ENCODE measurements at regions not wholly inside any gene's neighbourhood (a gene's known extent, or its start where the extent isn't known, plus 50 kb on each side); places are given as distances from the start of the nearest gene placed in this dataset.

DNA sequence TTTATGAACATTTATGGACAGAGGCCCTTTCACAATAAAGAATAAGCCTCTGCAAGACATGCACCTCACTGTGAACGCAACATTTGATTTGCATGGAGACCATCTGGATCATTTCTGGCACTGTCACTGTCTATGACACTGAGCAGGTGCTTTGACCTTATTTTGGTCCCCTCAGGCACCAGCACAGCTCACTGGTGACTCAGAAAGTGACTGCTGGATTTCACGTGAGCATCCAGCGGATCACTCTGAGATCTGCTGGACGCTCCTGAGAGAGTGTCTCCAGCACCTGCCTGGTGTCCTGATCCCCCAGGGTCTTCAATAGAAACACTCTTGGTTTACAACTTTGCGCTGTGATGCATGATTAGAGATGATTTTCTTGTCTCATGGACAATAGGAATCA is 375.7 kb downstream of the TENT5A start:
- no peak overlapping the region for H3K9ac ChIP-seq (ENCODE audit: low read length)
- no peak overlapping the region for H2AFZ ChIP-seq (ENCODE audit: low read length)
- H4K20me1 ChIP-seq (ENCODE audit: insufficient read depth, low read length), result no peaks in the 10 kb centered on the region
- no peak overlapping the region for H3K4me3 ChIP-seq (ENCODE audit: low read depth, low read length, poor library complexity, severe bottlenecking)
- H3K4me1 ChIP-seq (ENCODE audit: insufficient read depth, low read length, severe bottlenecking), result no peaks in the 10 kb centered on the region
- H3K9me2 ChIP-seq (ENCODE audit: low read depth, low read length), result no peaks in the 10 kb centered on the region
- TF ChIP-seq, protein P1, sequence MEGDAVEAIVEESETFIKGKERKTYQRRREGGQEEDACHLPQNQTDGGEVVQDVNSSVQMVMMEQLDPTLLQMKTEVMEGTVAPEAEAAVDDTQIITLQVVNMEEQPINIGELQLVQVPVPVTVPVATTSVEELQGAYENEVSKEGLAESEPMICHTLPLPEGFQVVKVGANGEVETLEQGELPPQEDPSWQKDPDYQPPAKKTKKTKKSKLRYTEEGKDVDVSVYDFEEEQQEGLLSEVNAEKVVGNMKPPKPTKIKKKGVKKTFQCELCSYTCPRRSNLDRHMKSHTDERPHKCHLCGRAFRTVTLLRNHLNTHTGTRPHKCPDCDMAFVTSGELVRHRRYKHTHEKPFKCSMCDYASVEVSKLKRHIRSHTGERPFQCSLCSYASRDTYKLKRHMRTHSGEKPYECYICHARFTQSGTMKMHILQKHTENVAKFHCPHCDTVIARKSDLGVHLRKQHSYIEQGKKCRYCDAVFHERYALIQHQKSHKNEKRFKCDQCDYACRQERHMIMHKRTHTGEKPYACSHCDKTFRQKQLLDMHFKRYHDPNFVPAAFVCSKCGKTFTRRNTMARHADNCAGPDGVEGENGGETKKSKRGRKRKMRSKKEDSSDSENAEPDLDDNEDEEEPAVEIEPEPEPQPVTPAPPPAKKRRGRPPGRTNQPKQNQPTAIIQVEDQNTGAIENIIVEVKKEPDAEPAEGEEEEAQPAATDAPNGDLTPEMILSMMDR (IDR thresholded peaks at IDR 0.05; ENCODE audit: low read length), result no peak
- TF ChIP-seq EZH2 (IDR thresholded peaks at IDR 0.05; ENCODE audit: borderline replicate concordance, low read length), result no peak
- H3K27me3 ChIP-seq (ENCODE audit: insufficient read depth, low read length), result no peaks in the 10 kb centered on the region
- no peaks in the 10 kb centered on the region for H3F3A ChIP-seq (ENCODE audit: insufficient read depth, low read length)
- no peak overlapping the region for H3K4me2 ChIP-seq (ENCODE audit: low read length)
- no peaks in the 10 kb centered on the region for H3K36me3 ChIP-seq (ENCODE audit: insufficient read depth, low read length)
- H3K27ac ChIP-seq (ENCODE audit: low read depth, low read length, poor library complexity, severe bottlenecking), result no peak overlapping the region
- no peaks in the 10 kb centered on the region for H3K79me2 ChIP-seq (ENCODE audit: insufficient read depth, low read length)
- H3K9me3 ChIP-seq (ENCODE audit: low read length), result no peaks in the 10 kb centered on the region

DNA sequence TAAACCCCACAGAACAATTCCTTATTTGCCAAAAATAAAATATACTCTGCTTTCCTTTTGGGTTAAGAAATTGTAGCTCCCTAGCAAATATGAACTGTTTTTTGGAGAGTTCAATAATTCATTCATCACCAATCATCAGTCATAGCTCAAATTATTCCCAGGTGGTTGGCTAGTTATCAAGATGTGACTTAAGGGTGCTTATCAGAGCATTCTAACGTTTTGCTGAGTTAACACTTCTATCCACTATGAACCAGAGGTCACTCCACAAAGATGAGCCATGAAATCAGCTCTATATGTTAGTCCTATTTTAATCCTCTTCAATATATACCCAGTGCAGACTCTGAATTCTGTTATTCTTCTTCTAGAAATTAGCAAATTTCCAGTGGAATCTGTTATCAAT is 379.1 kb downstream of the TENT5A start:
- no peaks in the 10 kb centered on the region for H3K9me2 ChIP-seq (ENCODE audit: low read depth, low read length)
- H3K9ac ChIP-seq (ENCODE audit: low read length), result no peak overlapping the region
- no peak overlapping the region for H3K4me3 ChIP-seq (ENCODE audit: low read depth, low read length, poor library complexity, severe bottlenecking)
- H3K9me3 ChIP-seq (ENCODE audit: low read length), result no peaks in the 10 kb centered on the region
- H3K27me3 ChIP-seq (ENCODE audit: insufficient read depth, low read length), result no peaks in the 10 kb centered on the region
- H2AFZ ChIP-seq (ENCODE audit: low read length), result no peak overlapping the region
- H3K4me2 ChIP-seq (ENCODE audit: low read length), result no peak overlapping the region
- H4K20me1 ChIP-seq (ENCODE audit: insufficient read depth, low read length), result no peaks in the 10 kb centered on the region
- no peak overlapping the region for H3K27ac ChIP-seq (ENCODE audit: low read depth, low read length, poor library complexity, severe bottlenecking)
- H3K79me2 ChIP-seq (ENCODE audit: insufficient read depth, low read length), result no peaks in the 10 kb centered on the region
- H3F3A ChIP-seq (ENCODE audit: insufficient read depth, low read length), result no peaks in the 10 kb centered on the region
- TF ChIP-seq EZH2 (IDR thresholded peaks at IDR 0.05; ENCODE audit: borderline replicate concordance, low read length), result no peak
- TF ChIP-seq, protein P1 (IDR thresholded peaks at IDR 0.05; ENCODE audit: low read length), result no peak
- H3K4me1 ChIP-seq (ENCODE audit: insufficient read depth, low read length, severe bottlenecking), result no peaks in the 10 kb centered on the region
- no peaks in the 10 kb centered on the region for H3K36me3 ChIP-seq (ENCODE audit: insufficient read depth, low read length)

DNA sequence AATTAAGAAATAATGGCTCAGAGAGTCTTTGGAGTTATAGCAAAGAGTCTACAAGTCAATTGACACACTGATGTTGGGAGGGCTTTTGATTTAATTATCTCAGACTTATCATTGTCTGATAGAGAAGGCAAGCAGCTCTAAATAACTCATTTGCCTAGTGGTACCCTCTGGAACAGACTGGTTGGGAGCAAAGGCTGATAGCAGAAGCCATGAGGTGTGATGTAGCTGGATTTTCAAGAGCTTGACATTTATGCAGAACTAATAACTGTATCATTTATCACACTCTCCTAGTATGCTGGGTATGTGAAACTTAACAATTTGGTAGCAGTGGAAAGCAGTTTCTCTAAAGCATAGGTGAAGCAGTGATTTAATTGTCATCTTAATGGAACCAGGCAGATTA is 380.6 kb downstream of the TENT5A start:
- no peak overlapping the region for H2AFZ ChIP-seq (ENCODE audit: low read length)
- TF ChIP-seq, protein P1 (IDR thresholded peaks at IDR 0.05; ENCODE audit: low read length), result no peak
- TF ChIP-seq EZH2 (IDR thresholded peaks at IDR 0.05; ENCODE audit: borderline replicate concordance, low read length), result no peak
- no peaks in the 10 kb centered on the region for H3K79me2 ChIP-seq (ENCODE audit: insufficient read depth, low read length)

More for the DNA sequence above, 380.6 kb downstream of the TENT5A start:
- Histone ChIP-seq H3K9me2 (ENCODE audit: low read depth, low read length) (no peaks in the 10 kb centered on the region), H3K4me2 (ENCODE audit: low read length) (no peak overlapping the region), H3K27ac (ENCODE audit: low read depth, low read length, poor library complexity, severe bottlenecking) (no peak overlapping the region), H3F3A (ENCODE audit: insufficient read depth, low read length) (no peaks in the 10 kb centered on the region), H3K27me3 (ENCODE audit: insufficient read depth, low read length) (no peaks in the 10 kb centered on the region), H3K9ac (ENCODE audit: low read length) (no peak overlapping the region), H3K36me3 (ENCODE audit: insufficient read depth, low read length) (no peaks in the 10 kb centered on the region), H3K4me1 (ENCODE audit: insufficient read depth, low read length, severe bottlenecking) (no peaks in the 10 kb centered on the region), H3K4me3 (ENCODE audit: low read depth, low read length, poor library complexity, severe bottlenecking) (no peak overlapping the region), H4K20me1 (ENCODE audit: insufficient read depth, low read length) (no peaks in the 10 kb centered on the region), H3K9me3 (ENCODE audit: low read length) (no peaks in the 10 kb centered on the region)

All from OCI-LY1 (cell line).